Endothelial cell (in vitro differentiated cells): ENCODE measurements at regions not wholly inside any gene's neighbourhood (a gene's known extent, or its start where the extent isn't known, plus 50 kb on each side); places are given as distances from the start of the nearest gene placed in this dataset.

Source experiments
- DNase-seq: peaks from one replicate; pipeline ENCODE4 v3.0.0; 2021; ENCODE audit warnings: low spot score
- H3K27ac Mint-ChIP-seq: one replicate; pipeline ENCODE4 v1.8.0; 2021; ENCODE audit warnings: mixed read lengths, inconsistent platforms; ENCODE audit not compliant: unreplicated experiment
- H3K27me3 Mint-ChIP-seq: one replicate; pipeline ENCODE4 v1.8.0; 2021; ENCODE audit warnings: mild to moderate bottlenecking, moderate library complexity, mixed read lengths, inconsistent platforms; ENCODE audit not compliant: unreplicated experiment
- H3K36me3 Mint-ChIP-seq: one replicate; pipeline ENCODE4 v1.8.0; 2021; ENCODE audit warnings: mild to moderate bottlenecking, low read depth, mixed read lengths, inconsistent platforms; ENCODE audit not compliant: unreplicated experiment
- H3K4me1 Mint-ChIP-seq: one replicate; pipeline ENCODE4 v1.8.0; 2021; ENCODE audit warnings: mild to moderate bottlenecking, mixed read lengths, inconsistent platforms; ENCODE audit not compliant: unreplicated experiment
- H3K4me3 Mint-ChIP-seq: one replicate; pipeline ENCODE4 v1.8.0; 2021; ENCODE audit warnings: mild to moderate bottlenecking, mixed read lengths, inconsistent platforms; ENCODE audit not compliant: unreplicated experiment
- H3K9me3 Mint-ChIP-seq: one replicate; pipeline ENCODE4 v1.8.0; 2021; ENCODE audit warnings: mixed read lengths, inconsistent platforms; ENCODE audit not compliant: unreplicated experiment
- TF ChIP-seq, protein P1 (sequence below): fragments of 200-600 bp; sonication (generic); IDR thresholded peaks from one replicate; pipeline ENCODE4 v1.5.0; 2021; ENCODE audit warnings: antibody characterized with exemption; ENCODE audit not compliant: unreplicated experiment

DNA sequence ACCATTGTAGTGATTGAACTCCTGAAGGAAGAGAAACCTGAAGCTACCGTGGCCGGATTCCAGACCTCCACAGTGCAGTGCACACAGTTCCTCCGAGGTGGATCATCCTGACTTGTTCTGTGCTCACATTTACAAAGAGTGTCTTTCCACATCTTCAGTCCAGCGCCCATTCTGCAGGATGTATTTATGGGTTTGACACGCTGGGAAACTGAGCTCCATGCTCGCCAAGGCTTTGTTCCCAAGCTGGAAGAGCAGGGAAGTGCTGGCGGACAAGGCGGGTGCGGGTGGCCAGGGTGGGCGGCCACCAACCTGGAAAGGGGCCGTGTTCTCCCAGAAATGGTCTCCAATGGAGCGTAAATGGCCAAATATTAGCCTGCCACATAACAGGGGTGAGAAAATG is 227.9 kb downstream of the IRF8 start:
- Mint-ChIP-seq H3K36me3 (no peaks in the 10 kb centered on the region), H3K4me3 (no peak overlapping the region), H3K27ac (no peak overlapping the region), H3K9me3 (no peaks in the 10 kb centered on the region), H3K4me1 (no peaks in the 10 kb centered on the region), H3K27me3 (peaks cover 1% of the 10 kb centered on the region)
- TF ChIP-seq, protein P1, sequence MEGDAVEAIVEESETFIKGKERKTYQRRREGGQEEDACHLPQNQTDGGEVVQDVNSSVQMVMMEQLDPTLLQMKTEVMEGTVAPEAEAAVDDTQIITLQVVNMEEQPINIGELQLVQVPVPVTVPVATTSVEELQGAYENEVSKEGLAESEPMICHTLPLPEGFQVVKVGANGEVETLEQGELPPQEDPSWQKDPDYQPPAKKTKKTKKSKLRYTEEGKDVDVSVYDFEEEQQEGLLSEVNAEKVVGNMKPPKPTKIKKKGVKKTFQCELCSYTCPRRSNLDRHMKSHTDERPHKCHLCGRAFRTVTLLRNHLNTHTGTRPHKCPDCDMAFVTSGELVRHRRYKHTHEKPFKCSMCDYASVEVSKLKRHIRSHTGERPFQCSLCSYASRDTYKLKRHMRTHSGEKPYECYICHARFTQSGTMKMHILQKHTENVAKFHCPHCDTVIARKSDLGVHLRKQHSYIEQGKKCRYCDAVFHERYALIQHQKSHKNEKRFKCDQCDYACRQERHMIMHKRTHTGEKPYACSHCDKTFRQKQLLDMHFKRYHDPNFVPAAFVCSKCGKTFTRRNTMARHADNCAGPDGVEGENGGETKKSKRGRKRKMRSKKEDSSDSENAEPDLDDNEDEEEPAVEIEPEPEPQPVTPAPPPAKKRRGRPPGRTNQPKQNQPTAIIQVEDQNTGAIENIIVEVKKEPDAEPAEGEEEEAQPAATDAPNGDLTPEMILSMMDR = no peak
- no peak for DNase-seq

DNA sequence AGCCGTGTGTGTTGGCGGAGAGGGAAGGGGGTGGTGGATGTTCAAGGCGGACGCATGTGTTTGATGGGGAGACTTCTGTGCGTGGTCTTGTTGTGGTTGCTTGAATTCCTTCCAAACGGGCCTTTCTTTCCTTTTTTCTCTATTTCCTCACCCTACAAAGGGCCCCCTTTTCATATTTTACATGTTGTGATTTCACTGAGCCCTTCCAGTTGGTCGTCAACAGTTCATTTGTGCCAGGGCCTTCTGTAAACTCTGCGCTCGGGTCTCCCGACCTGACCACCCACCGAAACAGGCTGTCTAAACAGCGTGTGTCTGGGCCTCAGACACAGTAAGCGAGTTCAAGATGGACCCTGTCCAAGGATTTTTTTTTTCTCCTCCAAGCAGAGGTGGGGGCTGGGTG is 228.4 kb downstream of the IRF8 start:
- TF ChIP-seq, protein P1 = no peak
- Mint-ChIP-seq H3K9me3 (no peaks in the 10 kb centered on the region), H3K27ac (no peak overlapping the region), H3K4me3 (no peak overlapping the region), H3K27me3 (no peaks in the 10 kb centered on the region), H3K4me1 (no peaks in the 10 kb centered on the region), H3K36me3 (no peaks in the 10 kb centered on the region)
- DNase-seq = no peak

DNA sequence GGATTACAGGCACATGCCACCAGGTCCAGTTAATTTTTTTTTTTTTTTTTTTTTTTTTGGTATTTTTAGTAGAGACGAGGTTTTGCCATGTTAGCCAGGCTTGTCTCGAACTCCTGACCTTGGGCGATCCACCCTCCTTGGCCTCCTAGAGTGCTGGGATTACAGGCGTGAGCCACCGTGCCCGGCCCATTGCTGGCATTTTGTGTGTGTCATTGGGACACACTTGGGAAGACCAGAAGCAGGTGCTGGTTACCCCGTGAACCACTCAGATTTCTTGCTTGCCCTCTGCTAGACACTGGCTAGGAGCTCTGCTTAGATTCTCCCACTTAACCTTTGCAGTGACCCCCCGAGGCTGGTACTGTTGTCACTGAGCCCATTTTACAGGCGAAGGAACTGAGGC is 229.3 kb downstream of the IRF8 start:
- Mint-ChIP-seq H3K9me3 (no peaks in the 10 kb centered on the region), H3K27ac (no peak overlapping the region), H3K36me3 (no peaks in the 10 kb centered on the region), H3K4me1 (no peaks in the 10 kb centered on the region), H3K27me3 (no peaks in the 10 kb centered on the region), H3K4me3 (no peak overlapping the region)
- no peak for DNase-seq
- TF ChIP-seq, protein P1 = no peak

GRCh38 chr16:86129541-86129940 is 230.6 kb downstream of the IRF8 start:
- Mint-ChIP-seq H3K36me3 (no peaks in the 10 kb centered on the region), H3K9me3 (no peaks in the 10 kb centered on the region), H3K4me3 (no peak overlapping the region), H3K27me3 (peaks cover 2% of the 10 kb centered on the region), H3K4me1 (no peaks in the 10 kb centered on the region), H3K27ac (no peak overlapping the region)
- no peak for DNase-seq
- TF ChIP-seq, protein P1 = no peak

DNA sequence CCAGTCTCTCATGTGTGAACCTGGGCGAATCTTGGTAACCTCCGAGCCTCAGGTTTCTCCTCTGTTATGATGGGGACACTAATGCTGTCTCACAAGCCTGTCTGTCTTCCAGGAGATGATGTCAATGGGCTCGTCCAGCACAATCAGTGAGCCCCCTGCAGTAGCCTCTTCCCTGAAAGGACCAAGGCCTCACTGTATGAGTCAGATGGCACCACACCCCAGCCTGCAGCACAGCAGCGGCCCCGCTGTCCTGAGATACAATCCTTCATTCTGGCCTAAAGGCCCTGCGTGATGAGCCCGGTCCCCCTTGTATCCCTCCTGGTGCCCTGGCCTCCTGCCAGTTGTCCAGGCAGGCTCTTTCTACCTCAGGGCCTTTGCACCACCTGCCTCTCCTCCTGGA is 234.4 kb downstream of the IRF8 start:
- no peak for DNase-seq
- no peaks in the 10 kb centered on the region for H3K36me3 Mint-ChIP-seq
- no peak overlapping the region for H3K4me3 Mint-ChIP-seq
- peaks cover 5% of the 10 kb centered on the region for H3K27me3 Mint-ChIP-seq
- no peaks in the 10 kb centered on the region for H3K9me3 Mint-ChIP-seq
- no peaks in the 10 kb centered on the region for H3K4me1 Mint-ChIP-seq
- H3K27ac Mint-ChIP-seq = no peak overlapping the region
- TF ChIP-seq, protein P1 = no peak
